ENCODE measurements at regions not wholly inside any gene's neighbourhood (a gene's known extent, or its start where the extent isn't known, plus 50 kb on each side); places are given as distances from the start of the nearest gene placed in this dataset.

GRCh38 chrX:802846-803245, 172.3 kb downstream of the SHOX start:
- Histone ChIP-seq H3K27me3 (no peaks in the 10 kb centered on the region), H3K27ac (no peak overlapping the region), H3K4me3 (no peak overlapping the region), H3K4me1 (no peaks in the 10 kb centered on the region), H3K9me3 (no peaks in the 10 kb centered on the region), H3K36me3 (no peaks in the 10 kb centered on the region)
- ATAC-seq, result no peak
- DNase-seq, result no peak
- FAIRE-seq, result no peak
- WGBS, 2 donors, result 78 to 82% methylated on average over 6 of the region's 6 CpGs
- no peak for TF ChIP-seq CTCF (IDR thresholded peaks at IDR 0.05)
- intact Hi-C loops (cut with DNase I), result no loop called here

DNA sequence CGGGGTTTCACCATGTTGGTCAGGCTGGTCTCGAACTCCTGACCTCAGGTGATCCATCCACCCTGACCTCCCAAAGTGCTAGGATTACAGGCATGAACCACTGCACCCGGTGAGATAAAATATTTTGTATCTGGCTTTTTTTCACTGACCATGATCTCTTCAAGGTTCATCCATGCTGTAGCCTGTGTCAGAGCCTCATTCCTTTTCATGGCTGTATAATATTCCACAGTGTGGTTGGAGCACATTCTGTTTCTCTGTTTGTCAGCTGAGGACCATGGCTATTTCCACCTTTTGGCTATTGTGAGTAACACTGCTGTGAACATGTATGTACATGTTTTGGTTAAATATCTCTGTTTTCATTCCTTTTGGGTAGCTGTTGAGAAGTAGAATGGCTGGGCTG, 169.2 kb downstream of the SHOX start:
- no peak overlapping the region for H3K4me3 ChIP-seq
- TF ChIP-seq CTCF (IDR thresholded peaks at IDR 0.05), result no peak
- H3K9me3 ChIP-seq, result no peaks in the 10 kb centered on the region
- 86 to 89% methylated on average over 3 of the region's 3 CpGs for WGBS, 2 donors
- intact Hi-C loops (cut with DNase I), result no loop called here
- no peaks in the 10 kb centered on the region for H3K27me3 ChIP-seq
- no peaks in the 10 kb centered on the region for H3K4me1 ChIP-seq
- DNase-seq (no peak), FAIRE-seq (no peak), ATAC-seq (no peak)
- H3K36me3 ChIP-seq, result no peaks in the 10 kb centered on the region
- no peak overlapping the region for H3K27ac ChIP-seq

- no peaks in the 10 kb centered on the region for H3K27me3 ChIP-seq
- no peak overlapping the region for H3K27ac ChIP-seq
- H3K4me1 ChIP-seq, result no peaks in the 10 kb centered on the region
- no peak for ATAC-seq
- FAIRE-seq, result no peak
- WGBS, 2 donors, result 67 to 76% methylated on average over 11 of the region's 11 CpGs
- H3K9me3 ChIP-seq, result no peaks in the 10 kb centered on the region
- H3K4me3 ChIP-seq, result no peak overlapping the region
- TF ChIP-seq CTCF (IDR thresholded peaks at IDR 0.05), result no peak
- H3K36me3 ChIP-seq, result no peaks in the 10 kb centered on the region
- no peak for DNase-seq
- intact Hi-C loops (cut with DNase I), result no loop called here
Observed at GRCh38 chrX:794311-794710, 163.7 kb downstream of the SHOX start.

DNA sequence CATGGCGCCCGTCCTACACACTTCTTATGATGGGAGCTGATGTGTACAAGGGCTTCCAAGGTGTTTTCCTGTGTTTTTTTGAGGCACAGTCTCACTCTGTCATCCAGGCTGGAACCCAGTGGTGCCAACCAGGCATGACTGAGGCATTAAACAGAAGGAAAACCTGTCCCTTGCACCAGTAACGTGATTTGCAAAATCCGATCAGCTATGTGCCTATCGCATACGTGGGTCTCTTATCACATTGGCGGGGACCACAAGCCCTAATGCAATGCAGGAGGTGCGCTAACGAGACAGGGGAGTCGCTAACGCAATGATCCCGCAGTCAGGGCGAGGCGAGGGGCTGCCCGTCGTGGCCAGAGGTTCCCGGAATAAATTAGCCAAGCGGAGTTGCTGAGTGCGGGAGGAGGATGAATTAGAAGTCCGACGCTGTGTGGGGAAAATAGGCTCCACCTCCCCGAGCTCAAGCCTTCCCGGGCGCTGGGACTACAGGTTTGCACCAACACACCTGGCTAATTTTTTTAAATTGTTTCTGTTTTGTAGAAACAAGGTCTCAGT, 162.7 kb downstream of the SHOX start:
- no peak overlapping the region for H3K27ac ChIP-seq
- no peaks in the 10 kb centered on the region for H3K4me1 ChIP-seq
- FAIRE-seq (no peak), DNase-seq (no peak), ATAC-seq (no peak)
- TF ChIP-seq CTCF (IDR thresholded peaks at IDR 0.05), result no peak
- WGBS, 2 donors, result 47 to 56% methylated on average over 24 of the region's 24 CpGs
- H3K9me3 ChIP-seq, result no peaks in the 10 kb centered on the region
- no peaks in the 10 kb centered on the region for H3K27me3 ChIP-seq
- intact Hi-C loops (cut with DNase I), result no loop called here
- no peaks in the 10 kb centered on the region for H3K36me3 ChIP-seq
- no peak overlapping the region for H3K4me3 ChIP-seq

GRCh38 chrX:791479-792034, 161.0 kb downstream of the SHOX start:
- Histone ChIP-seq H3K4me3 (no peak overlapping the region), H3K4me1 (no peaks in the 10 kb centered on the region), H3K36me3 (no peaks in the 10 kb centered on the region), H3K27me3 (peaks cover 0 to 2% (median 0%) of the 10 kb centered on the region in 4 donors), H3K27ac (no peak overlapping the region), H3K9me3 (no peaks in the 10 kb centered on the region)
- WGBS, 2 donors, result 15 to 17% methylated on average over 14 of the region's 14 CpGs
- intact Hi-C loops (cut with DNase I), result no loop called here
- ATAC-seq, result no peak
- DNase-seq, result no peak
- no peak for FAIRE-seq
- TF ChIP-seq CTCF (IDR thresholded peaks at IDR 0.05), result no peak
